ENCODE measurements at regions not wholly inside any gene's neighbourhood (a gene's known extent, or its start where the extent isn't known, plus 50 kb on each side); places are given as distances from the start of the nearest gene placed in this dataset.

DNA sequence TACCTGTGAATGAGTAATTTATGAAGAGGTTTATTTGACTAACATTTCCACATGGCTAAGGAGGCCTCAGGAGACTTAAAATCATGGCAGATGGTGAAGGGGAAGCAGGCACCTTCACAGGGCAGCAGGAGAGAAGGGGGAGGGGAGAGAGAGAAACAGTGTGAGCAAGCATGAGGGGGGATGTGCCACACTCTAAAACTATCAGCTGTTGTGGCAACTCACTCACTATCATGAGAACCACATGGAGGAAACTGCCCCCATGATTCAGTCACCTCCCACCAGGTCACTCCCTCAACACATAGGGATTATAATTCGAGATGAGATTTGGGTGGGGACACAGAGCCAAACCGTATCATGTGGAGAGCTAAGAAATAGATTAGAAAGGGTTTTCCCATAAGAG, 309.0 kb downstream of the RDH14 start:
- TF ChIP-seq TAF1 (IDR thresholded peaks at IDR 0.05; ENCODE audit: low read depth, low read length) (no peak), CTCF (IDR thresholded peaks at IDR 0.05; ENCODE audit: control extremely low read depth in 1 of 3, insufficient read depth in 1 of 3, low read depth in 1 of 3, low read length in 3 of 3) (no peak), YY1 (IDR thresholded peaks at IDR 0.05; ENCODE audit: low read depth, low read length) (no peak), RBBP5 (IDR thresholded peaks at IDR 0.05; ENCODE audit: borderline replicate concordance, low read depth, low read length) (no peak), CREB1 (IDR thresholded peaks at IDR 0.05) (no peak), GABPA (IDR thresholded peaks at IDR 0.05; ENCODE audit: borderline replicate concordance, insufficient read depth, low read length) (no peak), POLR2A (IDR thresholded peaks at IDR 0.05; ENCODE audit: control extremely low read depth in 1 of 2, low read depth in 2 of 2, low read length in 2 of 2) (no peak), EP300 (IDR thresholded peaks at IDR 0.05; ENCODE audit: borderline replicate concordance in 1 of 2, low read depth in 2 of 2, low read length in 2 of 2) (no peak), ATF2 (IDR thresholded peaks at IDR 0.05; ENCODE audit: low read length) (no peak), ZNF274 (IDR thresholded peaks at IDR 0.05; ENCODE audit: borderline replicate concordance, extremely low read depth, low read length) (no peak), SRF (IDR thresholded peaks at IDR 0.05; ENCODE audit: low read depth, low read length) (no peak)
- TF ChIP-seq, protein P1, sequence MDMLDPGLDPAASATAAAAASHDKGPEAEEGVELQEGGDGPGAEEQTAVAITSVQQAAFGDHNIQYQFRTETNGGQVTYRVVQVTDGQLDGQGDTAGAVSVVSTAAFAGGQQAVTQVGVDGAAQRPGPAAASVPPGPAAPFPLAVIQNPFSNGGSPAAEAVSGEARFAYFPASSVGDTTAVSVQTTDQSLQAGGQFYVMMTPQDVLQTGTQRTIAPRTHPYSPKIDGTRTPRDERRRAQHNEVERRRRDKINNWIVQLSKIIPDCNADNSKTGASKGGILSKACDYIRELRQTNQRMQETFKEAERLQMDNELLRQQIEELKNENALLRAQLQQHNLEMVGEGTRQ (IDR thresholded peaks at IDR 0.05; ENCODE audit: low read length), result no peak
